ENCODE measurements at regions not wholly inside any gene's neighbourhood (a gene's known extent, or its start where the extent isn't known, plus 50 kb on each side); places are given as distances from the start of the nearest gene placed in this dataset.
"Not testable (repeated sequence)": the region's sequence is repeated elsewhere in the genome, so short reads cannot be mapped to it uniquely, and the experiment has no call there.

GRCh38 chr1:21385022-21385421 lies 54.9 kb upstream of the NBPF3 start:
- DNase-seq (ENCODE audit: low read depth), result no peak

- no peak for DNase-seq (ENCODE audit: low read depth)
These were observed 55.3 kb upstream of the NBPF3 start for GRCh38 chr1:21384620-21385019.

- no peak for DNase-seq (ENCODE audit: low read depth)
These were observed 56.0 kb upstream of the NBPF3 start for GRCh38 chr1:21383785-21384401.

- no peak for DNase-seq (ENCODE audit: low read depth)
These were observed 58.6 kb upstream of the NBPF3 start for GRCh38 chr1:21381354-21381753.

GRCh38 chr1:21380147-21380546 lies 59.8 kb upstream of the NBPF3 start:
- DNase-seq (ENCODE audit: low read depth), result not testable (repeated sequence)

GRCh38 chr1:21379571-21379970 lies 60.4 kb upstream of the NBPF3 start:
- DNase-seq (ENCODE audit: low read depth), result no peak

GRCh38 chr1:21378705-21379494 lies 61.0 kb upstream of the NBPF3 start:
- DNase-seq (ENCODE audit: low read depth), result peak; percentile 21

GRCh38 chr1:21372383-21372782 lies 67.6 kb upstream of the NBPF3 start:
- DNase-seq (ENCODE audit: low read depth), result no peak

GRCh38 chr1:21369905-21370304 lies 70.0 kb upstream of the NBPF3 start:
- DNase-seq (ENCODE audit: low read depth), result no peak

- peak; percentile 70 for DNase-seq (ENCODE audit: low read depth)
These were observed 71.2 kb upstream of the NBPF3 start for GRCh38 chr1:21368515-21369289.

GRCh38 chr1:21367973-21368514 lies 71.9 kb upstream of the NBPF3 start:
- DNase-seq (ENCODE audit: low read depth), result not testable (repeated sequence)

- DNase-seq (ENCODE audit: low read depth), result no peak
These were observed 73.6 kb upstream of the NBPF3 start for GRCh38 chr1:21366288-21366687.

GRCh38 chr1:21365036-21365435 lies 74.8 kb upstream of the ECE1 start:
- DNase-seq (ENCODE audit: low read depth), result no peak

- no peak for DNase-seq (ENCODE audit: low read depth)
These were observed 71.8 kb upstream of the ECE1 start for GRCh38 chr1:21362096-21362495.

GRCh38 chr1:21361506-21361905 lies 71.2 kb upstream of the ECE1 start:
- DNase-seq (ENCODE audit: low read depth), result no peak

GRCh38 chr1:21357161-21357560 lies 66.9 kb upstream of the ECE1 start:
- DNase-seq (ENCODE audit: low read depth), result no peak

- DNase-seq (ENCODE audit: low read depth), result no peak
These were observed 65.7 kb upstream of the ECE1 start for GRCh38 chr1:21355956-21356355.

GRCh38 chr1:21352586-21352985 lies 62.3 kb upstream of the ECE1 start:
- no peak for DNase-seq (ENCODE audit: low read depth)

GRCh38 chr1:21351901-21352300 lies 61.6 kb upstream of the ECE1 start:
- no peak for DNase-seq (ENCODE audit: low read depth)

- DNase-seq (ENCODE audit: low read depth), result no peak
These were observed 60.1 kb upstream of the ECE1 start for GRCh38 chr1:21350202-21350885.

GRCh38 chr1:21349693-21350092 lies 59.4 kb upstream of the ECE1 start:
- DNase-seq (ENCODE audit: low read depth), result no peak

- no peak for DNase-seq (ENCODE audit: low read depth)
These were observed 56.9 kb upstream of the ECE1 start for GRCh38 chr1:21347072-21347581.

All from iris pigment epithelial cell (primary cell).